ENCODE measurements at regions not wholly inside any gene's neighbourhood (a gene's known extent, or its start where the extent isn't known, plus 50 kb on each side); places are given as distances from the start of the nearest gene placed in this dataset.

DNA sequence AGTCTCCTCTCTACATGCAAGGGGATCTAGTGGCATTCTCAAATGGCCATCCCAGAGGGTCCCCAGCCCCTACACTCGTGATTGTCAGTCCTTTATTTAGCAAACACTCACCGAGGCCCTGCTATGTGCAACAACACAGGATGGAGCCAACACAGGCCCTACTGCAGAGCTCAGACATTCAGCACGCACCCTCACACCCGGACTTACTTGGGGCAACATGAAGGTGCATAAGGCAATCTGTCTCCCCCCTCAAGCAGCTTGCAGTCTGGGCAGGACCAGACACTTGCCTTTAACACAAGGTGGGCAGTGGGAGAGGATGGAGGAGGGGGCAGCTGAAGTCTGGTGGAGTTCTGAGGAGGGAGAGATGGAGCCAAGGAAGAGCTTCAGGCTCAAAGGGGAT, 258.4 kb downstream of the XXYLT1 start (continued):
- TF ChIP-seq ETS1 (IDR thresholded peaks at IDR 0.05) (no peak), POLR2AphosphoS5 (IDR thresholded peaks at IDR 0.05; ENCODE audit: low read depth) (no peak), STAT1 (IDR thresholded peaks at IDR 0.05; ENCODE audit: unreplicated experiment) (no peak), ZNF331 (CRISPR knock-in tag; IDR thresholded peaks at IDR 0.05; ENCODE audit: low read depth) (no peak), EZH2 (IDR thresholded peaks at IDR 0.05; ENCODE audit: low read depth, unreplicated experiment) (no peak), EZH2phosphoT487 (IDR thresholded peaks at IDR 0.05; ENCODE audit: unreplicated experiment) (no peak), NANOG (IDR thresholded peaks at IDR 0.05; ENCODE audit: borderline replicate concordance) (no peak)
- TF ChIP-seq, protein P1, sequence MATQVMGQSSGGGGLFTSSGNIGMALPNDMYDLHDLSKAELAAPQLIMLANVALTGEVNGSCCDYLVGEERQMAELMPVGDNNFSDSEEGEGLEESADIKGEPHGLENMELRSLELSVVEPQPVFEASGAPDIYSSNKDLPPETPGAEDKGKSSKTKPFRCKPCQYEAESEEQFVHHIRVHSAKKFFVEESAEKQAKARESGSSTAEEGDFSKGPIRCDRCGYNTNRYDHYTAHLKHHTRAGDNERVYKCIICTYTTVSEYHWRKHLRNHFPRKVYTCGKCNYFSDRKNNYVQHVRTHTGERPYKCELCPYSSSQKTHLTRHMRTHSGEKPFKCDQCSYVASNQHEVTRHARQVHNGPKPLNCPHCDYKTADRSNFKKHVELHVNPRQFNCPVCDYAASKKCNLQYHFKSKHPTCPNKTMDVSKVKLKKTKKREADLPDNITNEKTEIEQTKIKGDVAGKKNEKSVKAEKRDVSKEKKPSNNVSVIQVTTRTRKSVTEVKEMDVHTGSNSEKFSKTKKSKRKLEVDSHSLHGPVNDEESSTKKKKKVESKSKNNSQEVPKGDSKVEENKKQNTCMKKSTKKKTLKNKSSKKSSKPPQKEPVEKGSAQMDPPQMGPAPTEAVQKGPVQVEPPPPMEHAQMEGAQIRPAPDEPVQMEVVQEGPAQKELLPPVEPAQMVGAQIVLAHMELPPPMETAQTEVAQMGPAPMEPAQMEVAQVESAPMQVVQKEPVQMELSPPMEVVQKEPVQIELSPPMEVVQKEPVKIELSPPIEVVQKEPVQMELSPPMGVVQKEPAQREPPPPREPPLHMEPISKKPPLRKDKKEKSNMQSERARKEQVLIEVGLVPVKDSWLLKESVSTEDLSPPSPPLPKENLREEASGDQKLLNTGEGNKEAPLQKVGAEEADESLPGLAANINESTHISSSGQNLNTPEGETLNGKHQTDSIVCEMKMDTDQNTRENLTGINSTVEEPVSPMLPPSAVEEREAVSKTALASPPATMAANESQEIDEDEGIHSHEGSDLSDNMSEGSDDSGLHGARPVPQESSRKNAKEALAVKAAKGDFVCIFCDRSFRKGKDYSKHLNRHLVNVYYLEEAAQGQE (IDR thresholded peaks at IDR 0.05; ENCODE audit: unreplicated experiment) = no peak
- TF ChIP-seq, protein P2, sequence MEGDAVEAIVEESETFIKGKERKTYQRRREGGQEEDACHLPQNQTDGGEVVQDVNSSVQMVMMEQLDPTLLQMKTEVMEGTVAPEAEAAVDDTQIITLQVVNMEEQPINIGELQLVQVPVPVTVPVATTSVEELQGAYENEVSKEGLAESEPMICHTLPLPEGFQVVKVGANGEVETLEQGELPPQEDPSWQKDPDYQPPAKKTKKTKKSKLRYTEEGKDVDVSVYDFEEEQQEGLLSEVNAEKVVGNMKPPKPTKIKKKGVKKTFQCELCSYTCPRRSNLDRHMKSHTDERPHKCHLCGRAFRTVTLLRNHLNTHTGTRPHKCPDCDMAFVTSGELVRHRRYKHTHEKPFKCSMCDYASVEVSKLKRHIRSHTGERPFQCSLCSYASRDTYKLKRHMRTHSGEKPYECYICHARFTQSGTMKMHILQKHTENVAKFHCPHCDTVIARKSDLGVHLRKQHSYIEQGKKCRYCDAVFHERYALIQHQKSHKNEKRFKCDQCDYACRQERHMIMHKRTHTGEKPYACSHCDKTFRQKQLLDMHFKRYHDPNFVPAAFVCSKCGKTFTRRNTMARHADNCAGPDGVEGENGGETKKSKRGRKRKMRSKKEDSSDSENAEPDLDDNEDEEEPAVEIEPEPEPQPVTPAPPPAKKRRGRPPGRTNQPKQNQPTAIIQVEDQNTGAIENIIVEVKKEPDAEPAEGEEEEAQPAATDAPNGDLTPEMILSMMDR (conservative IDR thresholded peaks at IDR 0.05; ENCODE audit: low read depth in 2 of 2) = no peak

- no peak for DNase-seq (ENCODE audit: low spot score)
- Mint-ChIP-seq H3K27me3 (ENCODE audit: insufficient read depth, low read depth, poor library complexity) (peaks cover 3% of the 10 kb centered on the region), H3K36me3 (ENCODE audit: low read depth) (peaks cover 16% of the 10 kb centered on the region), H3K4me1 (peaks cover 11% of the 10 kb centered on the region), H3K27ac (no peak overlapping the region), H3K4me3 (no peak overlapping the region), H3K9me3 (peaks cover 26% of the 10 kb centered on the region)
- TF ChIP-seq POLR2AphosphoS5 (IDR thresholded peaks at IDR 0.05; ENCODE audit: low read depth) (no peak), JUNB (IDR thresholded peaks at IDR 0.05; ENCODE audit: unreplicated experiment) (no peak), CREB1 (CRISPR knock-in tag; IDR thresholded peaks at IDR 0.05; ENCODE audit: low read depth) (no peak), ZNF331 (CRISPR knock-in tag; IDR thresholded peaks at IDR 0.05; ENCODE audit: low read depth) (no peak), EZH2 (IDR thresholded peaks at IDR 0.05; ENCODE audit: low read depth, unreplicated experiment) (no peak), ZNF114 (CRISPR knock-in tag; IDR thresholded peaks at IDR 0.05) (no peak), EZH2phosphoT487 (IDR thresholded peaks at IDR 0.05; ENCODE audit: unreplicated experiment) (no peak)
- no peaks in the 10 kb centered on the region for H4K20me1 ChIP-seq (replicated peaks; ENCODE audit: insufficient read depth)
- no peaks in the 10 kb centered on the region for H3K27me3 ChIP-seq (ENCODE audit: insufficient read depth)
- H3K4me1 ChIP-seq (ENCODE audit: insufficient read depth) = 0 out of 2 replicates have a peak, but pooled peaks cover 4% of the 10 kb centered on the region
- no peak overlapping the region for H3K27ac ChIP-seq (ENCODE audit: low read depth)
- H3K36me3 ChIP-seq (ENCODE audit: insufficient read depth) = no peaks in the 10 kb centered on the region
- H3K9me2 ChIP-seq (ENCODE audit: insufficient read depth) = 0 out of 2 replicates have a peak, but pooled peaks cover 9% of the 10 kb centered on the region
- no peaks in the 10 kb centered on the region for H3F3A ChIP-seq (replicated peaks; ENCODE audit: low read depth)
- H3K79me2 ChIP-seq (replicated peaks; ENCODE audit: insufficient read depth) = no peaks in the 10 kb centered on the region
- H3K4me3 ChIP-seq = no peak overlapping the region
- H3K4me2 ChIP-seq = no peak overlapping the region
- H2AFZ ChIP-seq = no peak overlapping the region
- ATAC-seq = no peak
Observed at GRCh38 chr3:195013411-195014361, 257.3 kb downstream of the XXYLT1 start.

Data from GM23338 (cell line).